CD14-positive monocyte (primary cell): ENCODE measurements at regions not wholly inside any gene's neighbourhood (a gene's known extent, or its start where the extent isn't known, plus 50 kb on each side); places are given as distances from the start of the nearest gene placed in this dataset.

Experiments
- DNase-seq, 3 donors: peaks; one replicate each; pipeline ENCODE4 v3.0.0-alpha.2; 2011 to 2022
- H2AFZ ChIP-seq: 2 replicates; pipeline ENCODE4 v1.6.0; 2012; ENCODE audit warnings: mild to moderate bottlenecking, low read depth, low read length, inconsistent platforms; ENCODE audit not compliant: insufficient read depth, poor library complexity, severe bottlenecking
- H3K27ac ChIP-seq, 2 donors: 1 replicate in 1 of 2; 2 replicates in 1 of 2; pipeline ENCODE4 v1.5.1; 2012 to 2013; ENCODE audit warnings: low read length in 2 of 2, control low read depth in 1 of 2, inconsistent platforms in 1 of 2, low read depth in 1 of 2, mild to moderate bottlenecking in 1 of 2
- H3K27me3 ChIP-seq, 2 donors: one replicate each; pipeline versions ENCODE4 v1.6.0 to v1.6.1; 2011 to 2013; ENCODE audit warnings: low read length in 2 of 2; ENCODE audit not compliant: control insufficient read depth in 2 of 2, insufficient read depth in 2 of 2
- H3K36me3 ChIP-seq, 2 donors: replicated peaks in 1 of 2; 1 replicate in 1 of 2; 2 replicates in 1 of 2; pipeline versions ENCODE4 v1.5.1 to v1.6.1; 2012 to 2013; ENCODE audit warnings: low read length in 2 of 2, control low read depth in 1 of 2, inconsistent platforms in 1 of 2, mild to moderate bottlenecking in 1 of 2; ENCODE audit not compliant: insufficient read depth in 2 of 2, control insufficient read depth in 1 of 2
- H3K4me1 ChIP-seq, 2 donors: 1 replicate in 1 of 2; 2 replicates in 1 of 2; pipeline versions ENCODE4 v1.5.1 to v1.6.1; 2012 to 2013; ENCODE audit warnings: low read length in 2 of 2, control low read depth in 1 of 2, inconsistent platforms in 1 of 2, mild to moderate bottlenecking in 1 of 2, moderate library complexity in 1 of 2; ENCODE audit not compliant: insufficient read depth in 2 of 2, control insufficient read depth in 1 of 2
- H3K4me2 ChIP-seq: replicated peaks from 2 replicates; pipeline ENCODE3; 2012; ENCODE audit warnings: low read length, moderate library complexity, mild to moderate bottlenecking; ENCODE audit not compliant: poor library complexity, severe bottlenecking; ENCODE audit errors: extremely low read depth
- H3K4me3 ChIP-seq, 3 experiments: fragments of 200-600 bp in 1 of 3; sonication (generic) in 1 of 3; replicated peaks in 1 of 3; 1 replicate in 2 of 3; 2 replicates in 1 of 3; pipeline ENCODE4 v1.5.1; 2011 to 2013; ENCODE audit warnings: low read length in 3 of 3, mild to moderate bottlenecking in 3 of 3, control low read depth in 2 of 3, low read depth in 2 of 3, inconsistent platforms in 1 of 3, moderate library complexity in 1 of 3
- H3K79me2 ChIP-seq: 2 replicates; pipeline ENCODE4 v1.6.0; 2012; ENCODE audit warnings: mild to moderate bottlenecking, control low read depth, inconsistent platforms, low read length, moderate library complexity; ENCODE audit not compliant: insufficient read depth
- H3K9ac ChIP-seq: 2 replicates; pipeline ENCODE4 v1.6.0; 2017; ENCODE audit warnings: low read length, mild to moderate bottlenecking; ENCODE audit not compliant: insufficient read depth, poor library complexity, severe bottlenecking
- H3K9me3 ChIP-seq, 2 donors: replicated peaks in 1 of 2; 1 replicate in 1 of 2; 2 replicates in 1 of 2; pipeline versions ENCODE4 v1.5.1 to v1.6.1; 2012 to 2013; ENCODE audit warnings: low read length in 2 of 2, control low read depth in 1 of 2; ENCODE audit not compliant: control insufficient read depth in 1 of 2, insufficient read depth in 1 of 2
- H4K20me1 ChIP-seq: 2 replicates; pipeline ENCODE4 v1.6.0; 2012; ENCODE audit warnings: mild to moderate bottlenecking, low read length, control low read depth, moderate library complexity; ENCODE audit not compliant: insufficient read depth
- H3K27ac Mint-ChIP-seq, 7 donors: one replicate each; pipeline ENCODE4 v1.8.0; 2020; ENCODE audit warnings: mild to moderate bottlenecking in 7 of 7, mixed read lengths in 7 of 7, moderate library complexity in 6 of 7, inconsistent platforms in 2 of 7
- H3K27me3 Mint-ChIP-seq, 3 donors: one replicate each; pipeline ENCODE4 v1.8.0; 2021 to 2022; ENCODE audit warnings: low read depth in 3 of 3, mild to moderate bottlenecking in 3 of 3, mixed read lengths in 3 of 3, moderate library complexity in 3 of 3, inconsistent platforms in 1 of 3
- H3K36me3 Mint-ChIP-seq, 2 donors: one replicate each; pipeline ENCODE4 v1.8.0; 2020; ENCODE audit warnings: mixed read lengths in 2 of 2, inconsistent platforms in 1 of 2, mild to moderate bottlenecking in 1 of 2
- H3K4me1 Mint-ChIP-seq: one replicate; pipeline ENCODE4 v1.8.0; 2020; ENCODE audit warnings: mild to moderate bottlenecking, mixed read lengths
- H3K4me3 Mint-ChIP-seq, 2 donors: one replicate each; pipeline ENCODE4 v1.8.0; 2020; ENCODE audit warnings: mild to moderate bottlenecking in 2 of 2, mixed read lengths in 2 of 2, moderate library complexity in 1 of 2
- H3K9me3 Mint-ChIP-seq, 7 donors: one replicate each; pipeline ENCODE4 v1.8.0; 2020 to 2022; ENCODE audit warnings: mixed read lengths in 7 of 7, mild to moderate bottlenecking in 6 of 7, moderate library complexity in 6 of 7, inconsistent platforms in 2 of 7
- CTCF ChIP-seq: fragments of 200-600 bp; IDR thresholded peaks from one replicate; pipeline ENCODE4 v1.8.0; 2022; ENCODE audit warnings: antibody characterized with exemption, mild to moderate bottlenecking
- WGBS: methylation state at CpG from one replicate; pipeline ENCODE4 v1.1.5; 2013; ENCODE audit warnings: missing lambda C conversion rate; ENCODE audit not compliant: insufficient coverage; 5-methylcytosine and 5-hydroxymethylcytosine counted together
- intact Hi-C, 2 donors: fragments of 100-400 bp; cut with micrococcal nuclease; formaldehyde crosslinking; loops; one replicate each; pipeline versions ENCODE4 v1.15.0 to v1.15.1; 2023

GRCh38 chr5:155676967-155677366 is 650.0 kb upstream of the SGCD start:
- no peaks in the 10 kb centered on the region for H3K36me3 ChIP-seq
- peaks cover 0 to 8% of the 10 kb centered on the region in 2 donors for H3K9me3 ChIP-seq
- no peaks in the 10 kb centered on the region for H3K27me3 Mint-ChIP-seq
- DNase-seq = no peak
- H3K36me3 Mint-ChIP-seq = no peaks in the 10 kb centered on the region
- H3K4me2 ChIP-seq = no peak overlapping the region
- H3K4me1 ChIP-seq = no peaks in the 10 kb centered on the region
- no peaks in the 10 kb centered on the region for H3K4me1 Mint-ChIP-seq
- no peak overlapping the region for H3K27ac Mint-ChIP-seq
- H3K4me3 ChIP-seq = no peak overlapping the region
- no peak overlapping the region for H3K27ac ChIP-seq
- H2AFZ ChIP-seq = no peak overlapping the region
- H4K20me1 ChIP-seq = no peaks in the 10 kb centered on the region
- H3K79me2 ChIP-seq = no peaks in the 10 kb centered on the region
- TF ChIP-seq CTCF = no peak
- H3K9ac ChIP-seq = no peak overlapping the region
- H3K27me3 ChIP-seq = no peaks in the 10 kb centered on the region
- H3K4me3 Mint-ChIP-seq = no peak overlapping the region
- intact Hi-C loops = no loop called here
- H3K9me3 Mint-ChIP-seq = peaks cover 0 to 9% (median 5%) of the 10 kb centered on the region in 7 donors

GRCh38 chr5:155678371-155678770 is 648.6 kb upstream of the SGCD start:
- H3K79me2 ChIP-seq = no peaks in the 10 kb centered on the region
- H3K4me1 Mint-ChIP-seq = no peaks in the 10 kb centered on the region
- peaks cover 0 to 11% of the 10 kb centered on the region in 2 donors for H3K9me3 ChIP-seq
- no peaks in the 10 kb centered on the region for H3K27me3 ChIP-seq
- no peak overlapping the region for H3K27ac ChIP-seq
- 93% methylated on average over 2 of the region's 2 CpGs for WGBS
- no peak overlapping the region for H3K4me3 ChIP-seq
- no peaks in the 10 kb centered on the region for H4K20me1 ChIP-seq
- no peaks in the 10 kb centered on the region for H3K36me3 Mint-ChIP-seq
- H3K27me3 Mint-ChIP-seq = no peaks in the 10 kb centered on the region
- no peaks in the 10 kb centered on the region for H3K4me1 ChIP-seq
- H3K9ac ChIP-seq = no peak overlapping the region
- no peak overlapping the region for H2AFZ ChIP-seq
- H3K9me3 Mint-ChIP-seq = peaks cover 0 to 10% (median 6%) of the 10 kb centered on the region in 7 donors
- DNase-seq = no peak
- H3K4me3 Mint-ChIP-seq = no peak overlapping the region
- intact Hi-C loops = no loop called here
- no peak for TF ChIP-seq CTCF
- H3K27ac Mint-ChIP-seq = no peak overlapping the region
- H3K4me2 ChIP-seq = no peak overlapping the region
- no peaks in the 10 kb centered on the region for H3K36me3 ChIP-seq
